ENCODE measurements at regions not wholly inside any gene's neighbourhood (a gene's known extent, or its start where the extent isn't known, plus 50 kb on each side); places are given as distances from the start of the nearest gene placed in this dataset.
A peak's percentile ranks its signal among the peaks of the same experiment; 100 is the strongest.

DNA sequence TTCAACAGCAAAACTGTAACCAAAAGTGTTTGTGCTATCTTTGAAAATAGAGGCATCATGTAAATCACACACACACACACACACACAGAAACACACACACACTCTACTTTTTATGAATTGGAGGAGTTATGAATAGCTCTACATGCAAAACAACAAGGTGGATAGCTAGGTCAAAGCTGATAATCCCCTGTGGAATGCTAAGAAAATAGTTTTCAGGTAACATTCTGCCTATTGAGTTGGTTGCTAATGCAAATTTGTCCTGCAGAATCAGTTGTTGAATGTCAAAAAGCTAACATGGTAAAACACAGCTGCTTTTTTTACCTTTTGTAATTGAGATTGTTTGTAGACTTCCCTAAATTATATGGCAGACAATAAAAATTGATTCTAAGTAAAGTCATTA is 1658.4 kb upstream of the RAG2 start:
- DNase-seq: no peak
- no peak for TF ChIP-seq GATA1 (IDR thresholded peaks at IDR 0.05; ENCODE audit: low read depth, low read length)
- TF ChIP-seq POLR2A (IDR thresholded peaks at IDR 0.05; ENCODE audit: low read length): no peak

DNA sequence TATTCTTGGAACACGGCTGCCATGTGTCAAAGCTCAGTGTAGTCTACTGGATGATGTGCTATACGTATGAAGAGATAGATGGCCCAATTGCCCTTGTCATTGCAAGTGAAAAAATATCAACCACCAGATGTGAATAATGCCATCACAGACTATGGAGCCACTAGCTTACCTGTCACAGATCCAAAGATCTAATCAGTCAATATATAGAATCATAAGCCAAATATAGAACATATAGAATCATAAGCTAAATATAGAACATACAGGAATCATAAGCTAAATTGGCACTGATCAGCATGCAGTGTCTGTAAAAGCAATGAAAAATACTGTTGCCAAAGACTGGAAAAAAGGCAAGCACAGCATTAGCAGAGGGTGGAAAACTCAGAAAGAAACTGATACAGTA is 1656.9 kb upstream of the RAG2 start:
- no peak for DNase-seq
- no peak for TF ChIP-seq GATA1 (IDR thresholded peaks at IDR 0.05; ENCODE audit: low read depth, low read length)
- TF ChIP-seq POLR2A (IDR thresholded peaks at IDR 0.05; ENCODE audit: low read length): no peak

DNA sequence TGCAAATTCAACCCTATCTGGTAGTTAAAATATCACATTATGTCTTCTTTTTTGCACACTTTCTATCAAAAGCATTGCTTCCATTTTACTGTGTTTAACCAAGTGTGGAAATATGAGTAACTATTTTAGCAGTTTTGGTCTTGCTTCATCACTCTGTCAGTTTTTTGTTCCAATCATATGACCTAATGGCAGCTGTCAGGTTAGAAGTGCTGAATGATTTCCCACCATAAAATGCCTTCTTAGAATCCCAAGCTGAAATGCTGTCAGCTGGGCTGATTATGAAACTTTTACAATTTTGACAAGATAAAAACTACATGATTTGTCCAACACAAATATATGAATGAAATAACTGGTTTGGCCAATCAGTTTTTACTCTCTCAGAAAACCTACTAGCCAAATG is 1654.6 kb upstream of the RAG2 start:
- DNase-seq: no peak
- no peak for TF ChIP-seq POLR2A (IDR thresholded peaks at IDR 0.05; ENCODE audit: low read length)
- no peak for TF ChIP-seq GATA1 (IDR thresholded peaks at IDR 0.05; ENCODE audit: low read depth, low read length)

GRCh38 chr11:38246451-38246850 is 1648.4 kb upstream of the RAG2 start:
- no peak for DNase-seq
- TF ChIP-seq POLR2A (IDR thresholded peaks at IDR 0.05; ENCODE audit: low read length) (no peak), GATA1 (IDR thresholded peaks at IDR 0.05; ENCODE audit: low read depth, low read length) (no peak)

DNA sequence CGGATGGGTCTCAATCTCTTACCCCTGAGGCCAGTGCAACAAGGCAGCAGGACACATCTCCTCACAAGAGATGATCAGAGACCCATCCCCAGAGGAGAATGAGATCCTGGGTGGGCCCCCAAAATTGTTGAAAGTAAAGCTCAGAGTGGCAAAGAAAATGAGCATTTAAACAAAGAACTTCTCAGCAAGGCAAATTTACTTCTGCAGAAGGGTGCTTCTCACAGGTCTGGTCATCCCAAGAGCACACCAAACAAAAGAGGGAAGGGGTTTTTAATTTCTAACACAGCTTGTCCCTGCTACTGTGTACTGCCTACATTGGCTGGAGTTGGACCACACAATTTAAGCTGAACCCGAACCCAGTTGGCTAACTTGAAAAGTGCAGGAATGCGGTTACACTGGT is 1628.6 kb upstream of the RAG2 start:
- no peak for DNase-seq
- TF ChIP-seq POLR2A (IDR thresholded peaks at IDR 0.05; ENCODE audit: low read length) (no peak), GATA1 (IDR thresholded peaks at IDR 0.05; ENCODE audit: low read depth, low read length) (no peak)

DNA sequence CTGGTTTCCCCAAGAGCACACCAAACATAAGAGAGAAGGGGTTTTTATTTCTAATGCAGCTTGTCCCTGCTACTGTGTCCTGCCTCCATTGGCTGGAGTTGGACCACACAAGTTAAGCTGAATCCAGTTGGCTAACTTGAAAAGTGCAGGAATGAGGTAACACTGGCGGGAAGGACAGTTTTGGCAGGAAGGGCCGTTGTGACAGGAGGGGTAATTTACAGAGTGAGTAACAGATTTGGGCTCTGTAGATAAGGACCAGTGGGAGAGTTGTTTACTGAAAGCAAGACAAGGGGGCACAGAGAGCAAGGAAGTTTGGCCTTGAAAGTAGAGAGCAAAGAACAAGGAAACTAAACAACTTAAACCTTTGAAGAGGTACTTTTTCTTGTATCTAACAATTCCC is 1623.3 kb upstream of the RAG2 start:
- TF ChIP-seq GATA1 (IDR thresholded peaks at IDR 0.05; ENCODE audit: low read depth, low read length) (no peak), POLR2A (IDR thresholded peaks at IDR 0.05; ENCODE audit: low read length) (no peak)
- no peak for DNase-seq

GRCh38 chr11:38219636-38220035 is 1621.6 kb upstream of the RAG2 start:
- DNase-seq: no peak
- TF ChIP-seq GATA1 (IDR thresholded peaks at IDR 0.05; ENCODE audit: low read depth, low read length) (no peak), POLR2A (IDR thresholded peaks at IDR 0.05; ENCODE audit: low read length) (no peak)

GRCh38 chr11:38208951-38209350 is 1610.9 kb upstream of the RAG2 start:
- no peak for DNase-seq
- TF ChIP-seq GATA1 (IDR thresholded peaks at IDR 0.05; ENCODE audit: low read depth, low read length): no peak
- TF ChIP-seq POLR2A (IDR thresholded peaks at IDR 0.05; ENCODE audit: low read length): no peak

GRCh38 chr11:38206663-38207062 is 1608.6 kb upstream of the RAG2 start:
- no peak for DNase-seq
- TF ChIP-seq GATA1 (IDR thresholded peaks at IDR 0.05; ENCODE audit: low read depth, low read length) (no peak), POLR2A (IDR thresholded peaks at IDR 0.05; ENCODE audit: low read length) (no peak)

DNA sequence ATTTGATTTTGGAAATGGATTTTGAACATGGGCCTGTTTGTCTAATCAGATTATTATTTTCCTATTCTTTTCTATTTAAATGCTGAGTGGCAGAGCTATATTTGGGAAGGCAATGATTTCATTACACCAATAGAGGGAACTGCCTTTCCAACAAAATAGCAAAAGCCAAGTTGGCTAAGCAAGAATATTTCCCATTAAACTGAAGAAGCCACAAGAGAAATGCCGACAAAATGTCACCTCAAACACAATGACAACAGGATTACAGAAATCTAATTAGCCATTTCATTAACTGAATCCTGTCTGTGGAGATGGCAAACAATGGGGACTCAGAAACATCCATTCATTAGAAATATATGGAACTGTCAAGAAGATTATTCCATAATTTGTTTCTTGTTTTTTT is 1593.1 kb upstream of the RAG2 start:
- TF ChIP-seq GATA1 (IDR thresholded peaks at IDR 0.05; ENCODE audit: low read depth, low read length) (no peak), POLR2A (IDR thresholded peaks at IDR 0.05; ENCODE audit: low read length) (no peak)
- no peak for DNase-seq

- DNase-seq: no peak
- TF ChIP-seq POLR2A (IDR thresholded peaks at IDR 0.05; ENCODE audit: low read length): no peak
- no peak for TF ChIP-seq GATA1 (IDR thresholded peaks at IDR 0.05; ENCODE audit: low read depth, low read length)
Measured at GRCh38 chr11:38182126-38182866, 1584.3 kb upstream of the RAG2 start.

DNA sequence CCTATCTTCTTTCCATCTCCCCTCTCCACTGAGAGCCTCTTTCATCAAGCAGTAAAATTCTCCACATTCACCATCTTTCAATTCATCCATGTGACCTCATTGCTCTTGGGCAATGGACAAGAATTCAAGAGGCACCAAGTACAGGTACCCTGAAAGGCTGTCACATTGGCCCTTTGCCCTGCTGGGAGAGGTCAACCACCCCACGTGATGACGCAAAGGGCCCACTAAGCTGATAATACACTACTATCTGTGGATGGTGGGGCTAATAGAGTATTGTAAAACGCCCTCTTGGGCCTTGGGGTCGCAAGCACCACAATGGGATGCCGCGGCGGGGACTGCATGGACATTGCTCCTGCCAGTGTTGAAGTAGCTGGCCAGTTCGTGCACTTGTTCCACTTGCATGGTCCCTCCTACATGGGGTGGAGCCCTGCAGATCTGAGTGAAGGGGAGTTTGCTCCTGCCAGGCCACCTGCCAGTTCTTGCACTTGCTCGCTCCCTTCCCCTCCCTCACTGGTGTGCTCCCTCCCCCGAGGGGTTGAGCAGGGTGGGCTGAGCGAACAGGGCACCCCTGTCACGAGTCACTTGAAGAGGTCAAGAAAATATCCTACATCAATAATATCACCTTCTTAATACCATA is 1578.8 kb upstream of the RAG2 start:
- no peak for TF ChIP-seq POLR2A (IDR thresholded peaks at IDR 0.05; ENCODE audit: low read length)
- no peak for TF ChIP-seq GATA1 (IDR thresholded peaks at IDR 0.05; ENCODE audit: low read depth, low read length)
- peak in 1 of 2 experiments; percentile 1 for DNase-seq

DNA sequence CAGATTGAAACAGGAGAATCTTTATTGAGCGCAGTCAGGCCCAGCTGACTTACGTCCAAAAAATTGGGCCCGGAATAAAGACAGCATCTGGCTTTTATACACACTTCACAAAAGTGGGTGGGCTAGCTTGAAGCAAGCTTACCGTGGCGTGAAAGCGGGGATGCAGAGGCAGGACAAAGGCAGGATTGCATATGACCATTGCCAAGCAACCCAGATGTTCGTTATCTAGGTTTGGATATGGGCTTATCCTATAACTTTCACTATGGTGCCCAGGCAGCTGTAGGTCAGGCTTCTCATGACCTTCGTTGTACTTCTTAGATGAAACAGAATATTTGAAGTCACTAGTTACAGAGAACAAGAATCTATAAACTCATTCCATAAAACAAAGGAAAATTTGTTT is 1575.6 kb upstream of the RAG2 start:
- no peak for DNase-seq
- TF ChIP-seq GATA1 (IDR thresholded peaks at IDR 0.05; ENCODE audit: low read depth, low read length) (no peak), POLR2A (IDR thresholded peaks at IDR 0.05; ENCODE audit: low read length) (no peak)

- TF ChIP-seq GATA1 (IDR thresholded peaks at IDR 0.05; ENCODE audit: low read depth, low read length) (no peak), POLR2A (IDR thresholded peaks at IDR 0.05; ENCODE audit: low read length) (no peak)
- DNase-seq: no peak
Measured at GRCh38 chr11:38169286-38169685, 1571.2 kb upstream of the RAG2 start.

DNA sequence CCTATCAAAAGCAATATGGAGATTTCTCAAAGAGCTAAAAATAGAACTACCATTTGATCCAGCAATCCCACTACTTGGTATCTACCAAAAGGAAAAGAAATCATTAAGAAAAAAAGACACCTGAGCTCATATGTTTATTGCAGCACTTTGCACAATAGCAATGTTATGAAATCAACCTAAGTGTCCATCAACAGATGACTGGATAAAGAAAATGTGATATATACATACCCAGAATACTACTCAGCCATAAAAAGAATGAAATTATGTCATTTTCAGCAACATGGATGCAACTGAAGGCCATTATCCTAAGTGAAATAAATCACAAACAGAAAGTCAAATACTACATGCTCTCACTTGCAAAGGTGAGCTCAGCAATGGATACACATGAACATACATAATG is 1565.5 kb upstream of the RAG2 start:
- no peak for DNase-seq
- TF ChIP-seq POLR2A (IDR thresholded peaks at IDR 0.05; ENCODE audit: low read length): no peak
- no peak for TF ChIP-seq GATA1 (IDR thresholded peaks at IDR 0.05; ENCODE audit: low read depth, low read length)
